ENCODE measurements at regions not wholly inside any gene's neighbourhood (a gene's known extent, or its start where the extent isn't known, plus 50 kb on each side); places are given as distances from the start of the nearest gene placed in this dataset.

GRCh38 chr7:8379264-8379663 is 54.1 kb upstream of the NXPH1 start:
- no peaks in the 10 kb centered on the region for H3K9me3 ChIP-seq (ENCODE audit: control insufficient read depth, low read length)

GRCh38 chr7:8380130-8380529 is 53.3 kb upstream of the NXPH1 start:
- ATAC-seq, result no peak
- Histone ChIP-seq H3K4me3 (ENCODE audit: low read length) (no peak overlapping the region), H3K4me1 (ENCODE audit: control insufficient read depth, insufficient read depth, low read length) (no peaks in the 10 kb centered on the region), H3K9me3 (ENCODE audit: control insufficient read depth, low read length) (no peaks in the 10 kb centered on the region), H3K27ac (ENCODE audit: low read length) (no peak overlapping the region), H3K27me3 (ENCODE audit: control insufficient read depth, insufficient read depth) (no peaks in the 10 kb centered on the region)
- no peak for DNase-seq
- intact Hi-C loops (cut with DNase I), result no loop called here
- WGBS, result 32% methylated on average over 1 of the region's 1 CpG

More at GRCh38 chr7:8379264-8379663, 54.1 kb upstream of the NXPH1 start:
- Histone ChIP-seq H3K4me3 (ENCODE audit: low read length) (no peak overlapping the region), H3K27me3 (ENCODE audit: control insufficient read depth, insufficient read depth) (no peaks in the 10 kb centered on the region), H3K4me1 (ENCODE audit: control insufficient read depth, insufficient read depth, low read length) (no peaks in the 10 kb centered on the region), H3K27ac (ENCODE audit: low read length) (no peak overlapping the region)
- DNase-seq, result no peak
- no peak for ATAC-seq
- intact Hi-C loops (cut with DNase I), result no loop called here
- WGBS, result 53% methylated on average over 6 of the region's 6 CpGs

DNA sequence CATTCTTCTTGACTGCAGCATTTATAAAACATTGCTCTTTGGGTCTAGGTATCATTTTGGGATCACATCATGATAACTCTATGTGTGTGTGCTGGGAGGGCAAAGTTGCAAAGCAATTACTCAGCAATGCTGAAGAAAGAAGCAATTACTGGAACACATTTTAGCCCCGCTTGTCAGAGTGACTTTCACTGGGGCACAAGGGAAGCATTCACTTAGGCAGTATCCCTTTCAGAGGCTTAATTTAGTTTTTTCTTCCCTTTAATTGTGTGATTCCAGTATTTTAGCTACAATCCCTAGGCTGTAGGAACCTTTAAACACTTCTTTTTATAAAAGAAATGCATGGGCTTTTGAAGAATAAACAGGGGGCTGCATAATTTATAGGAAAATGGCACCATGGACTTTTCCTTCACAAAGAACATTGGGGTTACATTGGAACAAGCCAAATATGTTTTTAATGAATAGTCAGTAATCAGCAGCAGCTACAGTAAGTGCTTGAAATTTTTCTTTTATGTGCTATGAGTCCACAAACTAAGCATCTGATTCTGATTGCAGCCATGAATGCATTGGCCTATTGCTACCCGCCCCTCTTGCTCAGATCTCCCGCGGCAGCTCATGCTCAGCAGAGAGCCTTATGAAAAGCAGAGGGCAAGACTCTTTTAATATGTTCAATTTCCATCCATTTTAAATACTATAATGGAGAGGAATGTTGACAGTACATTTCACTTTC is 51.2 kb upstream of the NXPH1 start:
- 70% methylated on average over 4 of the region's 4 CpGs for WGBS
- no peaks in the 10 kb centered on the region for H3K27me3 ChIP-seq (ENCODE audit: control insufficient read depth, insufficient read depth)
- DNase-seq, result no peak
- H3K4me3 ChIP-seq (ENCODE audit: low read length), result no peak overlapping the region
- H3K9me3 ChIP-seq (ENCODE audit: control insufficient read depth, low read length), result no peaks in the 10 kb centered on the region
- H3K27ac ChIP-seq (ENCODE audit: low read length), result no peak overlapping the region
- H3K4me1 ChIP-seq (ENCODE audit: control insufficient read depth, insufficient read depth, low read length), result no peaks in the 10 kb centered on the region
- intact Hi-C loops (cut with DNase I), result no loop called here
- ATAC-seq, result no peak

All from right cardiac atrium (tissue), 5 donors.